A549 (cell line): ENCODE measurements at regions not wholly inside any gene's neighbourhood (a gene's known extent, or its start where the extent isn't known, plus 50 kb on each side); places are given as distances from the start of the nearest gene placed in this dataset.
A peak's percentile ranks its signal among the peaks of the same experiment; 100 is the strongest.

Experiments
- ATAC-seq, 2 experiments: fragments of 200-7000 bp in 1 of 2; fragments of >200 bp in 1 of 2; cut with Nextera tagmentation in 1 of 2; cut with Tn5 transposase in 1 of 2; 3 replicates each; pipeline versions ENCODE4 v1.8.0 to v1.9.1; 2018 to 2020; ENCODE audit warnings: mild to moderate bottlenecking in 1 of 2, moderate library complexity in 1 of 2
- CTCF ChIA-PET: fragments of 300-600 bp; sonication (Branson Sonifier 250); formaldehyde crosslinking; extraction: SDS; loops from one replicate; lab custom pipeline; 2021; ENCODE audit warnings: antibody characterized with exemption, inconsistent platforms; lab: Yijun Ruan, JAX
- POLR2A ChIA-PET: fragments of 350-600 bp; formaldehyde crosslinking; extraction: SDS; loops from one replicate; lab custom pipeline; 2021; ENCODE audit warnings: antibody characterized with exemption, inconsistent platforms; lab: Yijun Ruan, JAX
- DNase-seq, 2 experiments: peaks; one replicate each; pipeline versions ENCODE4 v3.0.0 to v3.0.0-alpha.2; 2011 to 2016; ENCODE audit warnings: low read depth in 1 of 2, low spot score in 1 of 2
- FAIRE-seq: peaks from 2 replicates; lab custom pipeline; 2011; peaks lifted over from hg19 to GRCh38; lab: Jason Lieb, UNC
- H3K27ac ChIP-seq, 2 experiments: fragments of >200 bp; sonication (Bioruptor Twin); formaldehyde crosslinking; 3 replicates each; pipeline ENCODE4 v1.5.1; 2016 to 2017
- H3K4me1 ChIP-seq: fragments of >200 bp; sonication (Bioruptor Twin); formaldehyde crosslinking; 3 replicates; pipeline ENCODE4 v1.6.1; 2016
- H3K4me2 ChIP-seq: fragments of >200 bp; sonication (Bioruptor Twin); formaldehyde crosslinking; 3 replicates; pipeline ENCODE4 v1.6.1; 2016
- H3K4me3 ChIP-seq: fragments of >200 bp; sonication (Bioruptor Twin); formaldehyde crosslinking; 3 replicates; pipeline ENCODE4 v1.5.1; 2016
- H3K9me3 ChIP-seq: fragments of >200 bp; sonication (Bioruptor Twin); formaldehyde crosslinking; 3 replicates; pipeline ENCODE4 v1.6.1; 2016
- ATOH8 ChIP-seq: fragments of 250-450 bp; sonication (Bioruptor Pico); IDR thresholded peaks from 2 replicates; pipeline ENCODE4 v1.5.0; 2020; ENCODE audit warnings: low read depth, mild to moderate bottlenecking, moderate library complexity
- BCL3 ChIP-seq: fragments of >200 bp; sonication (Bioruptor Twin); formaldehyde crosslinking; IDR thresholded peaks from 3 replicates; pipeline ENCODE4 v1.6.1; 2016
- CBX2 ChIP-seq: fragments of 200-600 bp; sonication (generic); IDR thresholded peaks from 2 replicates; pipeline ENCODE4 v1.6.1; 2016; ENCODE audit warnings: low read depth, mild to moderate bottlenecking, borderline replicate concordance
- CEBPB ChIP-seq, 2 experiments: fragments of >200 bp in 1 of 2; sonication (Bioruptor Twin) in 1 of 2; formaldehyde crosslinking in 1 of 2; IDR thresholded peaks; 2 replicates each; pipeline ENCODE4 v1.6.1; 2012 to 2016
- CHD2 ChIP-seq: fragments of 150-350 bp; IDR thresholded peaks from 2 replicates; pipeline ENCODE4 v1.6.1; 2014; ENCODE audit warnings: low read length; ENCODE audit not compliant: partially characterized antibody
- EP300 ChIP-seq, 2 experiments: fragments of >200 bp; sonication (Bioruptor Twin); formaldehyde crosslinking; IDR thresholded peaks; 2 replicates in 1 of 2; 3 replicates in 1 of 2; pipeline ENCODE4 v1.6.1; 2016 to 2017
- ESRRA ChIP-seq: fragments of 150-350 bp; IDR thresholded peaks from 2 replicates; pipeline ENCODE4 v1.6.1; 2014; ENCODE audit warnings: mild to moderate bottlenecking, low read length, borderline replicate concordance
- FOXS1 ChIP-seq: fragments of 250-450 bp; sonication (Bioruptor Pico); IDR thresholded peaks from 2 replicates; pipeline ENCODE4 v1.5.0; 2020; ENCODE audit warnings: mild to moderate bottlenecking, moderate library complexity
- HDAC2 ChIP-seq: fragments of 200-600 bp; sonication (generic); IDR thresholded peaks from 2 replicates; pipeline ENCODE4 v1.6.1; 2016
- HMGXB4 ChIP-seq: fragments of 250-450 bp; sonication (Bioruptor Pico); IDR thresholded peaks from 2 replicates; pipeline ENCODE4 v1.5.0; 2021; ENCODE audit warnings: mild to moderate bottlenecking, moderate library complexity, borderline replicate concordance
- HOXB5 ChIP-seq: fragments of 250-450 bp; sonication (Bioruptor Pico); IDR thresholded peaks from 2 replicates; pipeline ENCODE4 v1.5.0; 2020; ENCODE audit warnings: mild to moderate bottlenecking, moderate library complexity
- JUNB ChIP-seq: fragments of >200 bp; sonication (Bioruptor Twin); formaldehyde crosslinking; IDR thresholded peaks from 2 replicates; pipeline ENCODE4 v1.6.1; 2016
- MYC ChIP-seq: IDR thresholded peaks from 2 replicates; pipeline ENCODE4 v1.6.1; 2012; ENCODE audit warnings: mild to moderate bottlenecking, inconsistent platforms, low read length, improper control_type of control experiment, borderline replicate concordance
- NFE2L2 ChIP-seq: fragments of 150-350 bp; conservative IDR thresholded peaks from 2 replicates; pipeline ENCODE4 v1.6.1; 2014; ENCODE audit warnings: low read length
- NPAS2 ChIP-seq: fragments of 250-450 bp; sonication (Bioruptor Pico); IDR thresholded peaks from 2 replicates; pipeline ENCODE4 v1.8.0; 2022; ENCODE audit warnings: mild to moderate bottlenecking, moderate library complexity, borderline replicate concordance
- NR3C1 ChIP-seq: fragments of >200 bp; sonication (Bioruptor Twin); formaldehyde crosslinking; IDR thresholded peaks from 3 replicates; pipeline ENCODE4 v1.6.1; 2017
- PBX3 ChIP-seq: IDR thresholded peaks from 2 replicates; pipeline ENCODE4 v1.6.1; 2012
- POLR2A ChIP-seq: IDR thresholded peaks from 2 replicates; pipeline ENCODE4 v1.6.1; 2012; ENCODE audit warnings: mild to moderate bottlenecking, low read length
- REST ChIP-seq: fragments of 200-600 bp; sonication (generic); IDR thresholded peaks from 2 replicates; pipeline ENCODE4 v1.6.1; 2016; ENCODE audit warnings: antibody characterized with exemption, mild to moderate bottlenecking, moderate library complexity
- RFX5 ChIP-seq: fragments of 450-650 bp; IDR thresholded peaks from 2 replicates; pipeline ENCODE4 v1.7.1; 2014; ENCODE audit warnings: antibody characterized with exemption, mild to moderate bottlenecking, moderate library complexity
- USF2 ChIP-seq: fragments of 450-650 bp; IDR thresholded peaks from 2 replicates; pipeline ENCODE4 v1.6.1; 2014; ENCODE audit warnings: antibody characterized with exemption
- ZC3H11A ChIP-seq: fragments of 450-650 bp; IDR thresholded peaks from 2 replicates; pipeline ENCODE4 v1.6.1; 2014; ENCODE audit warnings: antibody characterized with exemption, mild to moderate bottlenecking
- ZNF302 ChIP-seq: fragments of 250-450 bp; sonication (Bioruptor Pico); IDR thresholded peaks from 2 replicates; pipeline ENCODE4 v1.9.0; 2021; ENCODE audit warnings: inconsistent platforms, mild to moderate bottlenecking, moderate library complexity
- ZSCAN20 ChIP-seq: fragments of 250-450 bp; sonication (Bioruptor Pico); IDR thresholded peaks from 2 replicates; pipeline ENCODE4 v1.8.0; 2022; ENCODE audit warnings: mild to moderate bottlenecking, moderate library complexity
- WGBS: methylation state at CpG from one replicate; pipeline ENCODE4 v1.1.6; 2017; ENCODE audit errors: missing lambda C conversion rate; 5-methylcytosine and 5-hydroxymethylcytosine counted together

- TF ChIP-seq JUNB (no peak), HMGXB4 (CRISPR knock-in tag) (no peak), CEBPB (IDR thresholded peaks at IDR 0.05) (no peak)
Measured at GRCh38 chr13:44218501-44219240, 155.0 kb upstream of the SERP2 start (continued).

- no peak overlapping the region for H3K4me3 ChIP-seq
- no peaks in the 10 kb centered on the region for H3K9me3 ChIP-seq
- peak overlapping the region; percentile 44 for H3K4me2 ChIP-seq
- POLR2A ChIA-PET: interaction anchor here (1.0 kb wide), 1 partner anchor 217 kb away, joined by 3 read pairs; no protein-coding TSS in a partner anchor
- FAIRE-seq (no peak), DNase-seq (peak; percentile 19 to 58), ATAC-seq (peak; percentile 81 to 86)
- H3K4me1 ChIP-seq: peaks cover 28% of the 10 kb centered on the region
- H3K27ac ChIP-seq: peak overlapping the region; percentile 72 to 84
- 69% methylated on average over 13 of the region's 13 CpGs for WGBS
- CTCF ChIA-PET: interaction anchor here (0.7 to 1.0 kb wide), 2 partner anchors 60 to 312 kb away, joined by 3 read pairs; no protein-coding TSS in a partner anchor
- TF ChIP-seq CBX2: no peak
- TF ChIP-seq HMGXB4 (CRISPR knock-in tag): no peak
- TF ChIP-seq REST: no peak
- 0 out of 2 replicates have a peak, but pooled peaks have one; percentile 14 for TF ChIP-seq NFE2L2
- no peak for TF ChIP-seq ESRRA
- TF ChIP-seq EP300 (IDR thresholded peaks at IDR 0.05): peak; percentile 50 to 82; a peak in 3 of 5 replicates
- no peak for TF ChIP-seq HDAC2
- peak; percentile 86 for TF ChIP-seq JUNB
- no peak for TF ChIP-seq PBX3
- TF ChIP-seq NPAS2 (CRISPR knock-in tag): no peak
- TF ChIP-seq FOXS1 (CRISPR knock-in tag): no peak
- no peak for TF ChIP-seq RFX5
- no peak for TF ChIP-seq HOXB5 (CRISPR knock-in tag)
- TF ChIP-seq ZNF302: no peak
- TF ChIP-seq POLR2A: no peak
- TF ChIP-seq ZC3H11A: no peak
- no peak for TF ChIP-seq MYC
- TF ChIP-seq BCL3: no peak
- TF ChIP-seq ZSCAN20 (CRISPR knock-in tag): no peak
- no peak for TF ChIP-seq CHD2
- no peak for TF ChIP-seq ATOH8 (CRISPR knock-in tag)
- no peak for TF ChIP-seq USF2
- no peak for TF ChIP-seq NR3C1
Measured at GRCh38 chr13:44219577-44220548, 153.8 kb upstream of the SERP2 start.
